Adipocyte (in vitro differentiated cells): ENCODE measurements at regions not wholly inside any gene's neighbourhood (a gene's known extent, or its start where the extent isn't known, plus 50 kb on each side); places are given as distances from the start of the nearest gene placed in this dataset.

Source experiments
- DNase-seq: peaks from one replicate; pipeline ENCODE4 v3.0.0-alpha.2; 2015; ENCODE audit warnings: low read depth
- H3K27me3 ChIP-seq: replicated peaks from 2 replicates; pipeline ENCODE4 v1.7.0; 2013; ENCODE audit warnings: mild to moderate bottlenecking, low read length, moderate library complexity; ENCODE audit not compliant: control insufficient read depth, insufficient read depth
- H3K36me3 ChIP-seq: 2 replicates; pipeline ENCODE4 v1.7.0; 2013; ENCODE audit warnings: low read length, mild to moderate bottlenecking, moderate library complexity; ENCODE audit not compliant: control insufficient read depth, insufficient read depth, severe bottlenecking
- H3K4me1 ChIP-seq: 2 replicates; pipeline ENCODE4 v1.7.0; 2013; ENCODE audit warnings: mild to moderate bottlenecking, low read length, moderate library complexity; ENCODE audit not compliant: control insufficient read depth, insufficient read depth
- H3K4me3 ChIP-seq: 2 replicates; pipeline ENCODE4 v1.7.0; 2013; ENCODE audit warnings: mild to moderate bottlenecking, low read length, moderate library complexity
- H3K9ac ChIP-seq: 2 replicates; pipeline ENCODE4 v1.7.0; 2013; ENCODE audit warnings: mild to moderate bottlenecking, low read length, moderate library complexity
- H3K9me3 ChIP-seq: 2 replicates; pipeline ENCODE4 v1.7.0; 2013; ENCODE audit warnings: mild to moderate bottlenecking, low read length, moderate library complexity; ENCODE audit not compliant: control insufficient read depth

- no peak for DNase-seq
- H3K9me3 ChIP-seq, result no peaks in the 10 kb centered on the region
- H3K9ac ChIP-seq, result no peak overlapping the region
- H3K4me3 ChIP-seq, result no peak overlapping the region
- H3K4me1 ChIP-seq, result peaks cover 2% of the 10 kb centered on the region
- no peaks in the 10 kb centered on the region for H3K27me3 ChIP-seq
- no peaks in the 10 kb centered on the region for H3K36me3 ChIP-seq
Observed at GRCh38 chr10:57785068-57785467, 482.6 kb downstream of the IPMK start.

- no peaks in the 10 kb centered on the region for H3K4me1 ChIP-seq
- no peaks in the 10 kb centered on the region for H3K36me3 ChIP-seq
- DNase-seq, result no peak
- H3K9me3 ChIP-seq, result peaks cover 7% of the 10 kb centered on the region
- no peaks in the 10 kb centered on the region for H3K27me3 ChIP-seq
- H3K9ac ChIP-seq, result no peak overlapping the region
- no peak overlapping the region for H3K4me3 ChIP-seq
Observed at GRCh38 chr10:57776688-57777432, 490.8 kb downstream of the IPMK start.

GRCh38 chr10:57775250-57775649 is 492.4 kb downstream of the IPMK start:
- Histone ChIP-seq H3K27me3 (no peaks in the 10 kb centered on the region), H3K4me1 (no peaks in the 10 kb centered on the region), H3K36me3 (no peaks in the 10 kb centered on the region), H3K4me3 (no peak overlapping the region), H3K9me3 (peaks cover 7% of the 10 kb centered on the region), H3K9ac (no peak overlapping the region)
- no peak for DNase-seq

- Histone ChIP-seq H3K36me3 (no peaks in the 10 kb centered on the region), H3K9ac (no peak overlapping the region), H3K9me3 (peaks cover 17% of the 10 kb centered on the region), H3K4me3 (no peak overlapping the region), H3K27me3 (no peaks in the 10 kb centered on the region), H3K4me1 (no peaks in the 10 kb centered on the region)
- no peak for DNase-seq
Observed at GRCh38 chr10:57769298-57769697, 498.4 kb downstream of the IPMK start.

- DNase-seq, result no peak
- H3K36me3 ChIP-seq, result no peaks in the 10 kb centered on the region
- H3K4me1 ChIP-seq, result peaks cover 4% of the 10 kb centered on the region
- H3K27me3 ChIP-seq, result no peaks in the 10 kb centered on the region
- H3K9me3 ChIP-seq, result peaks cover 2% of the 10 kb centered on the region
- H3K4me3 ChIP-seq, result no peak overlapping the region
- no peak overlapping the region for H3K9ac ChIP-seq
Observed at GRCh38 chr10:57759777-57760176, 507.9 kb downstream of the IPMK start.

- Histone ChIP-seq H3K9me3 (peaks cover 4% of the 10 kb centered on the region), H3K36me3 (no peaks in the 10 kb centered on the region), H3K9ac (no peak overlapping the region), H3K27me3 (no peaks in the 10 kb centered on the region), H3K4me3 (no peak overlapping the region), H3K4me1 (no peaks in the 10 kb centered on the region)
- DNase-seq, result no peak
Observed at GRCh38 chr10:57754803-57755202, 512.9 kb downstream of the IPMK start.

GRCh38 chr10:57743711-57744110 is 524.0 kb downstream of the IPMK start:
- Histone ChIP-seq H3K9me3 (no peaks in the 10 kb centered on the region), H3K36me3 (no peaks in the 10 kb centered on the region), H3K4me3 (no peak overlapping the region), H3K27me3 (no peaks in the 10 kb centered on the region), H3K4me1 (no peaks in the 10 kb centered on the region), H3K9ac (no peak overlapping the region)
- no peak for DNase-seq

GRCh38 chr10:57741751-57742150 is 525.9 kb downstream of the IPMK start:
- Histone ChIP-seq H3K9me3 (no peaks in the 10 kb centered on the region), H3K9ac (no peak overlapping the region), H3K4me1 (no peaks in the 10 kb centered on the region), H3K27me3 (no peaks in the 10 kb centered on the region), H3K36me3 (no peaks in the 10 kb centered on the region), H3K4me3 (no peak overlapping the region)
- DNase-seq, result no peak

GRCh38 chr10:57723305-57723704 is 544.4 kb downstream of the IPMK start:
- peaks cover 4% of the 10 kb centered on the region for H3K9me3 ChIP-seq
- no peak overlapping the region for H3K4me3 ChIP-seq
- peaks cover 13% of the 10 kb centered on the region for H3K27me3 ChIP-seq
- H3K36me3 ChIP-seq, result no peaks in the 10 kb centered on the region
- DNase-seq, result no peak
- no peak overlapping the region for H3K9ac ChIP-seq
- H3K4me1 ChIP-seq, result no peaks in the 10 kb centered on the region

- DNase-seq, result peak; percentile 64
- H3K27me3 ChIP-seq, result no peaks in the 10 kb centered on the region
- no peak overlapping the region for H3K4me3 ChIP-seq
- H3K9me3 ChIP-seq, result peaks cover 7% of the 10 kb centered on the region
- no peak overlapping the region for H3K9ac ChIP-seq
- peaks cover 11% of the 10 kb centered on the region for H3K4me1 ChIP-seq
- H3K36me3 ChIP-seq, result no peaks in the 10 kb centered on the region
Observed at GRCh38 chr10:57716884-57717283, 550.8 kb downstream of the IPMK start.

- Histone ChIP-seq H3K27me3 (no peaks in the 10 kb centered on the region), H3K9ac (no peak overlapping the region), H3K4me1 (peaks cover 11% of the 10 kb centered on the region), H3K36me3 (no peaks in the 10 kb centered on the region), H3K4me3 (no peak overlapping the region), H3K9me3 (peaks cover 4% of the 10 kb centered on the region)
- DNase-seq, result no peak
Observed at GRCh38 chr10:57715233-57715632, 552.5 kb downstream of the IPMK start.

- DNase-seq, result no peak
- Histone ChIP-seq H3K4me1 (peaks cover 18% of the 10 kb centered on the region), H3K9me3 (no peaks in the 10 kb centered on the region), H3K27me3 (no peaks in the 10 kb centered on the region), H3K36me3 (no peaks in the 10 kb centered on the region), H3K4me3 (no peak overlapping the region), H3K9ac (no peak overlapping the region)
Observed at GRCh38 chr10:57707300-57707658, 560.4 kb downstream of the IPMK start.
